ENCODE measurements at regions not wholly inside any gene's neighbourhood (a gene's known extent, or its start where the extent isn't known, plus 50 kb on each side); places are given as distances from the start of the nearest gene placed in this dataset.

GRCh38 chr3:106086636-106087035 lies 217.8 kb upstream of the CBLB start:
- TF ChIP-seq RFX5 (IDR thresholded peaks at IDR 0.05; ENCODE audit: low read length) (no peak), POLR2AphosphoS5 (IDR thresholded peaks at IDR 0.05; ENCODE audit: low read depth, low read length) (no peak), CTCF (IDR thresholded peaks at IDR 0.05) (no peak), USF2 (IDR thresholded peaks at IDR 0.05; ENCODE audit: borderline replicate concordance, low read depth, low read length) (no peak), USF1 (IDR thresholded peaks at IDR 0.05; ENCODE audit: borderline replicate concordance, low read depth) (no peak), EP300 (IDR thresholded peaks at IDR 0.05; ENCODE audit: borderline replicate concordance in 1 of 2, low read depth in 1 of 2, low read length in 1 of 2) (no peak), GABPA (IDR thresholded peaks at IDR 0.05; ENCODE audit: low read depth) (no peak)

Measured in SK-N-SH (cell line).